Left lung (tissue), 4 donors: ENCODE measurements at regions not wholly inside any gene's neighbourhood (a gene's known extent, or its start where the extent isn't known, plus 50 kb on each side); places are given as distances from the start of the nearest gene placed in this dataset.

Experiments
- ATAC-seq: fragments of 200-7000 bp; cut with Tn5 transposase; one replicate; pipeline ENCODE4 v1.9.1; 2020; ENCODE audit warnings: moderate library complexity
- DNase-seq, 4 donors: peaks; one replicate each; pipeline ENCODE4 v3.0.0-alpha.2; 2013 to 2020
- H3K27ac ChIP-seq, 2 donors: fragments of 200-600 bp; sonication (generic) in 1 of 2; one replicate each; pipeline versions ENCODE4 v1.5.0 to v1.8.0; 2020 to 2021
- H3K27me3 ChIP-seq, 2 donors: fragments of 200-600 bp; sonication (generic) in 1 of 2; one replicate each; pipeline versions ENCODE4 v1.5.0 to v1.8.0; 2020 to 2021
- H3K36me3 ChIP-seq, 2 donors: fragments of 200-600 bp; sonication (generic) in 1 of 2; one replicate each; pipeline versions ENCODE4 v1.5.0 to v1.8.0; 2020 to 2021
- H3K4me1 ChIP-seq, 2 donors: fragments of 200-600 bp; one replicate each; pipeline ENCODE4 v1.8.0; 2021
- H3K4me3 ChIP-seq, 2 donors: fragments of 200-600 bp; sonication (generic) in 1 of 2; one replicate each; pipeline versions ENCODE4 v1.5.0 to v1.8.0; 2020 to 2021; ENCODE audit warnings: mild to moderate bottlenecking in 1 of 2
- H3K9me3 ChIP-seq, 2 donors: fragments of 200-600 bp; sonication (generic) in 1 of 2; one replicate each; pipeline versions ENCODE4 v1.5.0 to v1.8.0; 2020 to 2021
- intact Hi-C, 2 donors: fragments of 100-400 bp; cut with DNase I; formaldehyde crosslinking; loops; one replicate each; pipeline versions ENCODE4 v1.11.2 to v1.14.2; 2022
- TF ChIP-seq, protein P1 (sequence below), 2 donors: fragments of 200-600 bp; sonication (generic) in 1 of 2; IDR thresholded peaks; one replicate each; pipeline versions ENCODE4 v1.5.0 to v1.8.0; 2021; ENCODE audit warnings: antibody characterized with exemption in 2 of 2
- donor health status: DM: no; HTN: yes; CAD: no.
- donor health status: DM: no; HTN: no; CAD: no.

DNA sequence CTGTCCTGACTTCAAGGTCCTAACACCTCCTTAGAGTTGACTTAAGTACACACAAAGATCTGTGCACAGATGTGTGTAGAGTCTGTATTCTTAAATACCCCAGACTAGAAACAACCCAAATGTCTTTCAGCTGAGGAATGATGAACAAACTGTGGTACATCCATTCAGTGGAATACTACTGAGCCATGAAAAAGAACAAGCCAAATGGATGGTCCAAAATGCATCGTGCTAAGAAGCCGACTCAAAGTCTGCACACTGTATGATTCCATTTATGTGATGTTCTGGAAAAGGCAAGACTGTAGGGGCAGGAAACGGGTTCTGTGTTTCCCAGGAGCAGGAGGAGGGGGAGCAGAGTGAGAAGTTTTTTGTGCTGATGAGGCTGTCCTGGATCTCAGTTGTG is 56.7 kb upstream of the LINC01488 start:
- Histone ChIP-seq H3K27ac (no peak overlapping the region), H3K27me3 (no peaks in the 10 kb centered on the region), H3K36me3 (no peaks in the 10 kb centered on the region), H3K4me3 (no peak overlapping the region), H3K9me3 (peaks cover 3 to 7% of the 10 kb centered on the region in 2 donors), H3K4me1 (peaks cover 0 to 6% of the 10 kb centered on the region in 2 donors)
- DNase-seq (no peak), ATAC-seq (no peak)
- intact Hi-C loops: no loop called here
- TF ChIP-seq, protein P1, sequence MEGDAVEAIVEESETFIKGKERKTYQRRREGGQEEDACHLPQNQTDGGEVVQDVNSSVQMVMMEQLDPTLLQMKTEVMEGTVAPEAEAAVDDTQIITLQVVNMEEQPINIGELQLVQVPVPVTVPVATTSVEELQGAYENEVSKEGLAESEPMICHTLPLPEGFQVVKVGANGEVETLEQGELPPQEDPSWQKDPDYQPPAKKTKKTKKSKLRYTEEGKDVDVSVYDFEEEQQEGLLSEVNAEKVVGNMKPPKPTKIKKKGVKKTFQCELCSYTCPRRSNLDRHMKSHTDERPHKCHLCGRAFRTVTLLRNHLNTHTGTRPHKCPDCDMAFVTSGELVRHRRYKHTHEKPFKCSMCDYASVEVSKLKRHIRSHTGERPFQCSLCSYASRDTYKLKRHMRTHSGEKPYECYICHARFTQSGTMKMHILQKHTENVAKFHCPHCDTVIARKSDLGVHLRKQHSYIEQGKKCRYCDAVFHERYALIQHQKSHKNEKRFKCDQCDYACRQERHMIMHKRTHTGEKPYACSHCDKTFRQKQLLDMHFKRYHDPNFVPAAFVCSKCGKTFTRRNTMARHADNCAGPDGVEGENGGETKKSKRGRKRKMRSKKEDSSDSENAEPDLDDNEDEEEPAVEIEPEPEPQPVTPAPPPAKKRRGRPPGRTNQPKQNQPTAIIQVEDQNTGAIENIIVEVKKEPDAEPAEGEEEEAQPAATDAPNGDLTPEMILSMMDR (IDR thresholded peaks at IDR 0.05): no peak

DNA sequence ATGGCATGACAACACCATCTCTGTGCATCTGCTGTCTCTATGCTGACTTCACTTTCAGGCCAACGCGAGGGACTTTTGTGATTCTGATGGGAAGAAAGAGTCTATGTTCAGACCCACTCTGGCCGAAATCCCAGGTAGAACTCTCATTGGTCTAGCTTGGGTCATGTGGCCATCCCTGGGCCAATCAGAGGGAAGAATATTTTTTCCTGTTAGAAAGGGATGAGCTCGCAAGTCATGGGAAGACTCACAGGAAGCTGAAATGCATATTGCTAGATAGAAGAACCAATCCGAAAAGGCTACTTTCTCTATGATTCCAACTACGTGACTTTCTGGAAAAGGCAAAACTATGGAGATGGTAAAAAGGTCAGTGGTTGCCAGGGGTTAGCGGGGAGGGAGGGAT is 56.0 kb upstream of the LINC01488 start:
- Histone ChIP-seq H3K27me3 (no peaks in the 10 kb centered on the region), H3K9me3 (peaks cover 3 to 7% of the 10 kb centered on the region in 2 donors), H3K36me3 (no peaks in the 10 kb centered on the region), H3K4me3 (no peak overlapping the region), H3K4me1 (peaks cover 0 to 4% of the 10 kb centered on the region in 2 donors), H3K27ac (no peak overlapping the region)
- ATAC-seq (no peak), DNase-seq (no peak)
- intact Hi-C loops: no loop called here
- TF ChIP-seq, protein P1 (IDR thresholded peaks at IDR 0.05): no peak

DNA sequence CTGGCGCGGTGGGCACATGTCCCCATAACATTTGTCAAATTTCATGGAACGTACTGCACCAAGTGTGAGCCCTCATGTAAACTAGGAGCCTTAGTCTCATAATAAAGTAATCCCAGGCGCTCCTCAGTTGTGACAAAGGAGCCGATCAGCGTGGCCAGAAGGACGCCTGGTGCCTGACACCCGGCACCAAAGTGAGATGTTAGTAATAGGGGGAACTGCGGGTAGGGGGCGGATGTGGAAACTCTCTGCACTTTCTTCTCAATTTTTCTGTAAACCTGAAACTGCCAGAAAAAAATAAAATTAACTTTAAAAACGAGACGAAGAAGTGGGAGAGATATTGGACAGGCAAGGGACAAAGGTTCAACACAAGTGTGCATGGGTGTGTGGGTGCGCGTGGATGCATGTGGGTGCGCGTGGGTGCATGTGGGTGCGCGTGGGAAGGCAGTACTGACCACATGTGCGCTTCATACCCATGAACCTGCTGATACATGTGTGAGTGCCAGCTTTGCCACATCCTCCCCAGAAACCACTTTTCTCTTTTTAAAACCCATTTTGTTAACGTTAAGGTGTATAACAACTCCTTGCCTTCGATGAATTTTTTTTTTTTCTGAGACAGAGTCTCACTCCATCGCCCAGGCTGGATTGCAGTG is 55.4 kb upstream of the LINC01488 start:
- TF ChIP-seq, protein P1 (IDR thresholded peaks at IDR 0.05): no peak
- intact Hi-C loops: no loop called here
- Histone ChIP-seq H3K4me3 (no peak overlapping the region), H3K4me1 (no peaks in the 10 kb centered on the region), H3K36me3 (no peaks in the 10 kb centered on the region), H3K9me3 (peaks cover 3 to 7% of the 10 kb centered on the region in 2 donors), H3K27ac (no peak overlapping the region), H3K27me3 (no peaks in the 10 kb centered on the region)
- no peak for ATAC-seq
- no peak for DNase-seq

DNA sequence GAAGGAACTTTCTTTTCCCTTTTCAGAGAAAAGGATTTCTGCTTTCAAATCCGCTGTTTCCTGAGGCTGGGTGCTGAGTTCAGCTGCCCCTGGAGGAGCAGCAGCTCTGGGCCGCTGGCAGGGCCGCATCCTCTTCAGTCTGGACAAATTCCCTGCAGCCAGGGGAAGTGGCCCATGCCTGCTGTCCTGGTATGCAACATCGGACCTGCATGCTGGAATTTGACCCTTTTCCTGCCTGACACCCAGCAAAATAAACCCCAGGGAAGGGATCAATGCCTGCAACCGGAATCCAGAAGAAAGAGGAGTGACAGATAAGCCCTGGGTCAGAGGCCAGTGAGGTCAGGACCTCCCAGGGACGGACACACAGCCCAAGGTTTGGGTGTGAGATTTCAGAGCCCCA is 54.1 kb upstream of the LINC01488 start:
- H3K4me3 ChIP-seq: no peak overlapping the region
- H3K4me1 ChIP-seq: no peaks in the 10 kb centered on the region
- H3K9me3 ChIP-seq: peaks cover 3 to 7% of the 10 kb centered on the region in 2 donors
- DNase-seq: no peak
- H3K27ac ChIP-seq: no peak overlapping the region
- H3K36me3 ChIP-seq: no peaks in the 10 kb centered on the region
- TF ChIP-seq, protein P1 (IDR thresholded peaks at IDR 0.05): no peak
- ATAC-seq: no peak
- intact Hi-C loops: no loop called here
- no peaks in the 10 kb centered on the region for H3K27me3 ChIP-seq

DNA sequence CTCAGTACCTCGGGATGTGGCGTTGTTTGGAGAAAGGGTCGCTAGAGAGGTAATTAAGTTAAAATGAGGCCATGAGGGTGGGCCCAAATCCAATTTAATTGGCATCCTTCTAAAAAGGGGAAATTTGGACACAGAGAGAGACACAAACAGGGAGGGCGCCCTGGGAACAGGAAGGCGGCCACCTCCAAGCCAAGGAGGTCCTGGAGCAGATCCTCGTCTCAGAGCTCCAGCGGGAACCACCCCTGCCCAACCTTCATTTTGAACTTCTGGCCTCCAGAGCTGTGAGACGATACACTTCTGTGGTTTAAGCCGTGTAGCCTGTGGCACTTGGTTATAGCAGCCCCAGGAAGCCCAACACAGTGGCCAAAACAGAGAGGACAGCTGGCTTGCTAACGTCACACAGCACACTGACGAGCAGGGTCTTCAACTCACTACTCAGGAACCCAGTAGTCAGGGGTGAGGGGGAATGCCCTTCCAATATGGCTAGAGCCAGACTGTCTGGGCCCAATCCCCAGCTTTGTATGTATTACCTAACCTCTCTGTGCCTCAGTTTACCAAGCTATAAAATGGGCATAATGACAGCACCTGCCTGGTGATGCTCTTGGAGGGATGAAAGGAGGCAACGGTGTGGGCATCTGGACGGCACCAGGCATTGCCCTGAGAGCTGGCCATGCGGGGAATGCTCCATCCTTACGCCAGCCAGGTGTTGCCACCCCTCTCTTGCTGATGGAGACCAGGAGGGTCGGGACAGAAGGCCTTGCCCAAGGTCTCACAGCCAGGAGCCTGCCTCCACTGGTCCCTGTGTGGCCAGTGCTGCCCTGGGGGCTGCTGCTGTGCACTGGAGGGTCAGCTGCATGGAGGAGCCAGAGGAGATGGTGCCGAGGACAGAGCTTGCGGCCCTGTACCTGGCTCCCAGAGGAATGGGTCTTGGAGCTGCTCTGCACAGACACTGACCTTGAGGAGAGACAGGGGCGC is 53.3 kb upstream of the LINC01488 start:
- ATAC-seq (no peak), DNase-seq (no peak)
- intact Hi-C loops: no loop called here
- no peak overlapping the region for H3K4me3 ChIP-seq
- TF ChIP-seq, protein P1 (IDR thresholded peaks at IDR 0.05): no peak
- no peaks in the 10 kb centered on the region for H3K4me1 ChIP-seq
- no peaks in the 10 kb centered on the region for H3K36me3 ChIP-seq
- no peaks in the 10 kb centered on the region for H3K27me3 ChIP-seq
- peaks cover 3 to 7% of the 10 kb centered on the region in 2 donors for H3K9me3 ChIP-seq
- H3K27ac ChIP-seq: no peak overlapping the region
